ENCODE measurements at regions not wholly inside any gene's neighbourhood (a gene's known extent, or its start where the extent isn't known, plus 50 kb on each side); places are given as distances from the start of the nearest gene placed in this dataset.

DNA sequence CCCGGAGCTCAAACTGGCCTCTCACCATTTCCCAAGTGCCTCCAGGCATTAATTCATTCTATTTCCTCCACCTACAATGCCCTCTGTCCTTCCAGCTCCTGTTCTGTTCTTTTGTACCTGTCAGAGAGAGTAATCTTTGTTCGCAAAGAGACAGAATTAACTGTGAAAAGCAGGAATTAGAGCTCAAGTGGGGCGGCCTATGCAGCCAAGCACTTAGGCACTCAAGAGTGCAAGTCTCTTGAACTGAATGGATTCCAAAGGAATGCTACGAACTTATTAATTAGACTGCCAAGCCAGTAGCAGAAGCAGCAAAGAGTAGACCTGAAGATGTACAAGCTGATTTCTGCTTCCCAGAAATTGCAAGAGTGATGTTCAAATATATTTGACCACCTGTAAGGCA is 338.3 kb upstream of the AUTS2 start:
- H3K9me3 ChIP-seq (ENCODE audit: control insufficient read depth, insufficient read depth, low read length) = peaks cover 25% of the 10 kb centered on the region
- H4K5ac ChIP-seq (ENCODE audit: low read depth, low read length) = no peak overlapping the region
- H3K4me1 ChIP-seq (ENCODE audit: control insufficient read depth, insufficient read depth, low read length) = no peaks in the 10 kb centered on the region
- BruUV-seq (replicated peaks) = no TSS peak
- intact Hi-C loops (cut with micrococcal nuclease) (no loop called here), dilution Hi-C loops (cut with HindIII; ENCODE audit: low sequenced_read_pairs, unreplicated experiment) (no loop called here), in situ Hi-C loops (cut with MboI; ENCODE audit: low sequenced_read_pairs) (no loop called here)
- no peak overlapping the region for H2AK9ac ChIP-seq (replicated peaks; ENCODE audit: low read depth, low read length, poor library complexity)
- no peak overlapping the region for H2BK120ac ChIP-seq (ENCODE audit: low read depth, low read length)
- TF ChIP-seq RFX5 (IDR thresholded peaks at IDR 0.05; ENCODE audit: low read depth, low read length) (no peak), CEBPB (IDR thresholded peaks at IDR 0.05; ENCODE audit: low read depth, low read length) (no peak), BHLHE40 (IDR thresholded peaks at IDR 0.05; ENCODE audit: low read depth, low read length) (no peak), MXI1 (IDR thresholded peaks at IDR 0.05; ENCODE audit: borderline replicate concordance, low read depth, low read length) (no peak), SMC3 (IDR thresholded peaks at IDR 0.05; ENCODE audit: low read depth, low read length) (no peak), RCOR1 (IDR thresholded peaks at IDR 0.05; ENCODE audit: insufficient replicate concordance, low read length) (no peak), MAFK (IDR thresholded peaks at IDR 0.05; ENCODE audit: low read depth, low read length) (no peak), CHD1 (IDR thresholded peaks at IDR 0.05; ENCODE audit: low read depth, low read length) (no peak), MAZ (IDR thresholded peaks at IDR 0.05; ENCODE audit: borderline replicate concordance, low read depth, low read length) (no peak), RAD21 (IDR thresholded peaks at IDR 0.05; ENCODE audit: low read length) (no peak), POLR2A (IDR thresholded peaks at IDR 0.05; ENCODE audit: low read depth, low read length) (no peak), NFE2L2 (IDR thresholded peaks at IDR 0.05; ENCODE audit: low read depth, low read length) (no peak)
- TF ChIP-seq, protein P1, sequence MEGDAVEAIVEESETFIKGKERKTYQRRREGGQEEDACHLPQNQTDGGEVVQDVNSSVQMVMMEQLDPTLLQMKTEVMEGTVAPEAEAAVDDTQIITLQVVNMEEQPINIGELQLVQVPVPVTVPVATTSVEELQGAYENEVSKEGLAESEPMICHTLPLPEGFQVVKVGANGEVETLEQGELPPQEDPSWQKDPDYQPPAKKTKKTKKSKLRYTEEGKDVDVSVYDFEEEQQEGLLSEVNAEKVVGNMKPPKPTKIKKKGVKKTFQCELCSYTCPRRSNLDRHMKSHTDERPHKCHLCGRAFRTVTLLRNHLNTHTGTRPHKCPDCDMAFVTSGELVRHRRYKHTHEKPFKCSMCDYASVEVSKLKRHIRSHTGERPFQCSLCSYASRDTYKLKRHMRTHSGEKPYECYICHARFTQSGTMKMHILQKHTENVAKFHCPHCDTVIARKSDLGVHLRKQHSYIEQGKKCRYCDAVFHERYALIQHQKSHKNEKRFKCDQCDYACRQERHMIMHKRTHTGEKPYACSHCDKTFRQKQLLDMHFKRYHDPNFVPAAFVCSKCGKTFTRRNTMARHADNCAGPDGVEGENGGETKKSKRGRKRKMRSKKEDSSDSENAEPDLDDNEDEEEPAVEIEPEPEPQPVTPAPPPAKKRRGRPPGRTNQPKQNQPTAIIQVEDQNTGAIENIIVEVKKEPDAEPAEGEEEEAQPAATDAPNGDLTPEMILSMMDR (conservative IDR thresholded peaks at IDR 0.05; ENCODE audit: low read depth, low read length) = no peak
- TF ChIP-seq, protein P2, sequence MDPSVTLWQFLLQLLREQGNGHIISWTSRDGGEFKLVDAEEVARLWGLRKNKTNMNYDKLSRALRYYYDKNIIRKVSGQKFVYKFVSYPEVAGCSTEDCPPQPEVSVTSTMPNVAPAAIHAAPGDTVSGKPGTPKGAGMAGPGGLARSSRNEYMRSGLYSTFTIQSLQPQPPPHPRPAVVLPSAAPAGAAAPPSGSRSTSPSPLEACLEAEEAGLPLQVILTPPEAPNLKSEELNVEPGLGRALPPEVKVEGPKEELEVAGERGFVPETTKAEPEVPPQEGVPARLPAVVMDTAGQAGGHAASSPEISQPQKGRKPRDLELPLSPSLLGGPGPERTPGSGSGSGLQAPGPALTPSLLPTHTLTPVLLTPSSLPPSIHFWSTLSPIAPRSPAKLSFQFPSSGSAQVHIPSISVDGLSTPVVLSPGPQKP (IDR thresholded peaks at IDR 0.05; ENCODE audit: borderline replicate concordance, low read depth, low read length) = no peak
- TF ChIP-seq, protein P3, sequence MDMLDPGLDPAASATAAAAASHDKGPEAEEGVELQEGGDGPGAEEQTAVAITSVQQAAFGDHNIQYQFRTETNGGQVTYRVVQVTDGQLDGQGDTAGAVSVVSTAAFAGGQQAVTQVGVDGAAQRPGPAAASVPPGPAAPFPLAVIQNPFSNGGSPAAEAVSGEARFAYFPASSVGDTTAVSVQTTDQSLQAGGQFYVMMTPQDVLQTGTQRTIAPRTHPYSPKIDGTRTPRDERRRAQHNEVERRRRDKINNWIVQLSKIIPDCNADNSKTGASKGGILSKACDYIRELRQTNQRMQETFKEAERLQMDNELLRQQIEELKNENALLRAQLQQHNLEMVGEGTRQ (IDR thresholded peaks at IDR 0.05; ENCODE audit: low read depth, low read length) = no peak
- ChIA-PET POLR2A (ENCODE audit: unreplicated experiment) (no interaction called here), CTCF (no interaction called here)
- no peaks in the 10 kb centered on the region for H4K20me1 ChIP-seq (ENCODE audit: insufficient read depth, low read length)
- no peak overlapping the region for H3K4me3 ChIP-seq (ENCODE audit: insufficient read depth, low read depth, low read length)
- no peaks in the 10 kb centered on the region for H3K79me1 ChIP-seq (ENCODE audit: low read depth in 1 of 2, low read length in 2 of 2)
- no peak overlapping the region for H2BK15ac ChIP-seq (ENCODE audit: low read depth, low read length)
- no peak overlapping the region for H2BK20ac ChIP-seq (ENCODE audit: low read depth, low read length)
- WGBS, 2 experiments (ENCODE audit: extremely low coverage in 2 of 2, insufficient read length in 1 of 2) = 17% methylated on average over 1 of the region's 4 CpGs; no CpG with 5 or more reads in 1 of the 2 experiments
- H2AK5ac ChIP-seq (ENCODE audit: low read depth, low read length) = no peak overlapping the region
- no peak overlapping the region for H4K91ac ChIP-seq (ENCODE audit: insufficient read depth, low read depth, low read length)
- H3K27me3 ChIP-seq (ENCODE audit: control insufficient read depth, insufficient read depth, low read length) = no peaks in the 10 kb centered on the region
- H3K4me2 ChIP-seq (ENCODE audit: low read depth, low read length) = no peak overlapping the region
- no peak for DNase-seq
- H3K18ac ChIP-seq (ENCODE audit: low read depth, low read length) = no peak overlapping the region
- no peak for ATAC-seq (ENCODE audit: low read depth)
- no peak overlapping the region for H3K27ac ChIP-seq (ENCODE audit: insufficient read depth, low read length)
- H3K9ac ChIP-seq (ENCODE audit: low read depth, low read length) = no peak overlapping the region
- no peaks in the 10 kb centered on the region for H3K36me3 ChIP-seq (ENCODE audit: control insufficient read depth, insufficient read depth, low read length)
- H3K14ac ChIP-seq (replicated peaks; ENCODE audit: low read depth, low read length) = no peak overlapping the region
- H3K4ac ChIP-seq (ENCODE audit: low read depth, low read length) = no peak overlapping the region
- no peak overlapping the region for H4K8ac ChIP-seq (ENCODE audit: low read depth in 2 of 2, low read length in 2 of 2)
- H3K9me1 ChIP-seq (ENCODE audit: insufficient read depth, low read length) = no peaks in the 10 kb centered on the region
- H3K56ac ChIP-seq (ENCODE audit: extremely low read depth, insufficient read depth, low read length) = no peak overlapping the region
- no peak overlapping the region for H2BK5ac ChIP-seq (ENCODE audit: low read depth, low read length, poor library complexity, severe bottlenecking)
- no peak overlapping the region for H3K23ac ChIP-seq (ENCODE audit: low read depth, low read length)
- H2AFZ ChIP-seq (replicated peaks; ENCODE audit: low read length, poor library complexity) = no peak overlapping the region

Data from IMR-90 (cell line).